ENCODE measurements at regions not wholly inside any gene's neighbourhood (a gene's known extent, or its start where the extent isn't known, plus 50 kb on each side); places are given as distances from the start of the nearest gene placed in this dataset.
A peak's percentile ranks its signal among the peaks of the same experiment; 100 is the strongest.
"Not testable (repeated sequence)": the region's sequence is repeated elsewhere in the genome, so short reads cannot be mapped to it uniquely, and the experiment has no call there.

DNA sequence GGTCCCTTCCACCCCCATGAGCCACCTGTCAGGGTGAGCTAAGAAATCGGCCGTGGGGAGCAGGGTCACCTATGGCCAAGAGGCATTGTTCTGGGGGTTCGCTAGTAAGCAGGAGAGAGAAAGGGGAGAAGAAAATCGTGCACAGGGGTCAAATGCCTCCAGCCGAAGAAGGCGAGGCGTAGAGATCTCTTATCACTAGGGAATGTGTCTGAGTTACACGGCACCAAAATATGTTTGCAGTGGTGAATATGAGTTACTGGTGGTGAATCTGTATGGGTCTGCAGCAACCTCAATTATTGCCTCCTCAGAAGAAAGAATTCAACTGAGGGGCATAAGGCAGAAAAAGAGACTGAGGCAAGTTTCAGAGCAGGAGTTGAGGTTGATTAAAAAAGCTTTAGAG, 54.2 kb upstream of the RABGAP1L start:
- DNase-seq: no peak

DNA sequence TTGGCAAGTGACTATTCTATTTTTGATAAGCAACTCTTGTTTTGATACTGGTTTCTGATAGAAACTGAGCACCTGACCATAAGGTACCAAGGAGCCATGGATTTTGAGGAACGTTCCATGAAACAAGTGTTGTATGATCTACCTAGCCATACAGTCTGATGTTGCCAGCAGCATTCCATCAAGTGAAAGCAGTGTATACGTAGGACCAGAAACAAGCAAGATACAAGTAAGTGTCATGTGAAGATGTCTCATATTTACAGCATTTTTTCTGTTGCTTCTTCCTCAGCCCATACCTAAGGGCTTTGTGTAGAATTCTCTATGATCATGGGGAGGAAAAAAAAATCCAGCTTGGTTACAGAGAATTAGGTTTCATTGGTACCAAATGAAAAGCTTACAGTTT, 55.6 kb upstream of the RABGAP1L start:
- DNase-seq: no peak

DNA sequence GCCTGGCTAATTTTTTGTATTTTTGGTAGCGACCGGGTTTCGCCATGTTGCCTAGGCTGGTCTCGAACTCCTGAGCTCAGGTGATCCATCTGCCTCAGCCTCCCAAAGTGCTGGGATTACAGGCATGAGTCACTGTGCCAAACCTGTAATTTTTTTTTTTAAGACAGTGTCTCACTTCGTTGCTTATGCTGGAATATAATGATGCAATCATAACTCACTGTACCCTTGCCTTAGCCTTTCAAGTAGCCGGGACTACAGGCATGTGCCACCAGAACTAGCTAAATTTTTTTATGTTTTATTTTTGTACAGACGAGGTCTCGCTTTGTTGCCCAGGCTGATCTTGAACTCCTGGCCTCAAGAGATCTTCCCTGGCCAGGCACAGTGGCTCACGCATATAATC, 57.3 kb upstream of the RABGAP1L start:
- DNase-seq: not testable (repeated sequence)

DNA sequence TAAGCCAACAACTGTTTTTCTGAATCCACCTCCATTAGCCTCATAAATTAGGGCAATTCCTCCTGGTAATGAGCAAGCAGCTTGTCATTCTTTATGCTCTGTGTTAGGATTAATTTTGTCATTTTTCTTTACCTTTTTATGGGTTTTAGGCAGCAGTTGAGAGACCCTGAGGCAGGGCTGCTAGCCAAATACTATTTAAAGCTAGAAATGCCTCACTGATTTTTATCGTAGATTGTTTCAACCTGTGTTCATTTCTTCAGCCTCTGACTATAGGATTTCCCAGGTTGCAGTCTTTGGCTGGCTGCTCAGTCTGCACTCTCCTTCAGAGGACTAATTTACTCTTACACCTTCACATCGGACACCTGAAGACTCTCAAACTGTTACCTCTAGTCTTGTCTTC, 61.9 kb upstream of the RABGAP1L start:
- peak in 1 of 2 experiments; percentile 25 for DNase-seq

DNA sequence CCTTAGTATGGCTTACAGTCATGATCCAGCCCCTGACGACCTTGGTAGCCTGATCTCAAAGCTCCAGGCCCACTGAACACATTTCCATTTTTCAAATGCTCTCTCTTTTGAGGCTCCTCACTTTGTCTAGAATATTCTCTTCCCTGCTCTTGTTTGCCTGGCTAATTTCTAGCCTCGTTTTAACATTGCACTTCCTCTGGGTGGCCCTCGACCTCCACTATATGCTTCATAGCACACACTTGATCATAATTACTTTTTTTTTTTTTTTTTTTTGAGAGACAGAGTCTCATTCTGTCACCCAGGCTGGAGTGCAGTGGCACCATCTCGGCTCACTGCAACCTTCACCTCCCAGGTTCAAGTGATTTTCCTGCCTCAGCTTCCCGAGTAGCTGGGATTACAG, 65.5 kb upstream of the RABGAP1L start:
- peak in 1 of 2 experiments; percentile 36 for DNase-seq

DNA sequence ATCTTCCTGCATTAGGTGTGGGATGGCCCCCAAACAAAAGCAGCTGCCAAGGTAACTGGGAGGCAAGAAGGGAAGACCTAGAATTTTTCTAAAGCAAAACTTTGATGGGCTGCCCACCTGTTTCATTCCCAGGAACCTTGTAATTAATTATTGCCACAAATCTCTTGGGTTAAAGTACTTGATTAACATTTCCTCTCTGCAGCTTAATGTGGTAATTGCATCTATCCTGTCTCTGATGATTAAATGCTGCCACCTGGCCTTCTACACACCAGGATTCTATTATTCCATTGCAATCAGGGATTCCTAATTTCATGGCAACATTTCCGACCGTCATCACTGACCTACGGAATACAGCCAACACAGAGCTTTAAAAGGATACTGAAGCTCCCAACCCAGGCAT, 68.3 kb upstream of the RC3H1 start:
- DNase-seq: no peak

DNA sequence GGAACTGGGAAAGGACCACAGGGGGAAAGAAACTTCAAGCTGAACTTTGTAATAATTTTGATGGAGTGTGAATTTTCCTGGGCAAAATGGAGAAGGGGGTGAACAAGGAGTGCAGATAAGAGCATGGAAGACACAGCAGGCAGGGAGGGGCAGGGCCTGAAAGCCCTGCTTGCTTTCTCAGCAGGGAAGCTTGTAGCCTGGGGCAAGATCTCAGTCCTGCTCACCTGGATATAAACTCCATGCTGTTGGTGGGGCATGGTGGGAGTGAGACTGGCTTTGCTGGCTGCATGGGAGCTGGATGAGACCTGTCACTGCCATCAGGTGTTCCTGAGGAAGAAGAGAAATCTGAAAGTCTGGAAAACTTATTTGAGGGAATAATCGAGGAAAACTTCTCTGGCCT, 58.7 kb upstream of the RC3H1 start:
- no peak for DNase-seq

DNA sequence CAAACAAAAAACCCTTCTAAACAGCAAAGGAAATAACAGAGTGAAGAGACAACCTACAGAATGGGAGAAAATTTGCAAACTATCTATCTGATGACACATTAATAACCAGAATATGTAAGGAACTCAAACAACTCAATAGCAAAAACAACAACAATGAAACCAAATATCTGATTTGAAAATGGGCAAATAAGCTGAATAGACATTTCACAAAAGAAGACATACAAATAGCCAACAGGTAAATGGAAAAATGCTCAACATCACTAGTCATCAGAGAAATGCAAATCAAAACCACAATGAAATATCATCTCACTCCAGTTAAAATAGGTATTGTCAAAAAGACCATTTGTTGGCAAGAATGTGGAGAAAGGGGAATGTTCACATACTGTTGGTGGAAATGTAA, 57.6 kb upstream of the RC3H1 start:
- no peak for DNase-seq

DNA sequence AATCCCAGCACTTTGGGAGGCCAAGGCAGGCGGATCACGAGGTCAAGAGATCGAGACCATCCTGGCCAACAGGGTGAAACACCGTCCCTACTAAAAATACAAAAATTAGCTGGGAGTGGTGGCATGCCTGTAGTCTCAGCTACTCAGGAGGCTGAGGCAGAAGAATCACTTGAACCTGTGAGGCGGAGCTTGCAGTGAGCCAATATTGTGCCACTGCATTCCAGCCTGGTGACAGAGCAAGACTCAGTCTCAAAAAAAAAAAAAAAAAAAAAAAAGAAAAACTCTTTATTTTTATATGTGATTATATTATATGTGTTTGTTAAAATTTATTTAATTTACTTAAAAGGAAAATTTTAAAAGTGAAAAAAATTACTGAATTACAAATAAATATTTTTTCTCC, 56.8 kb upstream of the RC3H1 start:
- DNase-seq: not testable (repeated sequence)

DNA sequence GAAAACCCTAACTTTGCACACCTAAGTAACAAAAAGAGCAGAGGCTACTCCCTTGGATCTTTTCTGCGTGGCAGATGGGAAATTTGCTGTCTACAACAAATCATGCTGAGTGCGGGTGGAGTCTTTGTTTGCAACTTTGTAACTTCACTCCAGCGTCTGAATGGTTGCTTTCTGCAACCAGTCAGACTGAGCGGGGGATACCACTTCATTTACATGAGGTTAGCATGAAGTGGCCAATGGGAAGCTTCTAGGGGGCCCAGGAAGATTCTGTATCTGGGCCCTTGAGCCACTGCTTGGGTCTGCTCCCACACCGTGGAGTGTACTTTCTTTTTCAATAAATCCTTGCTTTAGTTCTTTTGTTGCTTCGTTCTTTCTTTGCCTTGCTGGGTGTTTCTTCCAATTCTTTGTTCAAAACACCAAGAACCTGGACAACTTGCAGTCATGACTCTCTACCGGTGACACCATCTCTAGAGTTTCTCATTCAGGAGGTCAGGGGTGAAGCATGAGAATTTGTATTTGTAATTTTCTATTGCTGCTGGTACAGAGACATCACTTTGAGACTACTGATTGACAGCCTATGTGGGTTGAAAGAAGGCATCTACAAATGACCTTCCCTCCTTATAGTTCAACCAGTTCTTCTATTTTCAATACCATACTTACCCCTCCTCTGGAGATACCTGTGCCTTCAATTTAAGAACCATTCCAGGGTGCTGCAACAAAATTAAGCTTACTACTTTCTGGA, 55.8 kb upstream of the RC3H1 start:
- peak in 1 of 2 experiments; percentile 5 for DNase-seq

DNA sequence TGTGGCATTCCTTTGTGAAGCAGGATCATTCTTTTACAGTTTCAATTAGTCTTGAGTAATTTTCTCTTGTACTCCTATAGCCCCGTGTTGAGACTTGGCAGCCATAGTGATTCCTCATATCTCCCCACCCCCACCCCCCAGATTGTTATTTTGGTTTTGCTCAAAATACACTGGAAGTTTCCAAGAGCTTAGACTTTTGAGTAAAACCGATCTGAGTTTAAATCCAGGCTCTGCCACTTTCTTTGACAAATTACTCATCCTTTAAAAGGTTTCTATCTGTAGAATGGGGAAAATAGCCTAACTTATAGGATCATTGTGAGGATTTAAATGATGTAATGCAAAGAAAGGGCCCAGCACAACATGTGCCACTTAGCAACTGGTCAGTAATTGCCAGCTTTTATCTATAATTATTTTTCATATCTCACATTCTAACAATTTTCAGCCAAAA, 53.1 kb upstream of the RC3H1 start:
- peak in 1 of 2 experiments; percentile 33 for DNase-seq

DNA sequence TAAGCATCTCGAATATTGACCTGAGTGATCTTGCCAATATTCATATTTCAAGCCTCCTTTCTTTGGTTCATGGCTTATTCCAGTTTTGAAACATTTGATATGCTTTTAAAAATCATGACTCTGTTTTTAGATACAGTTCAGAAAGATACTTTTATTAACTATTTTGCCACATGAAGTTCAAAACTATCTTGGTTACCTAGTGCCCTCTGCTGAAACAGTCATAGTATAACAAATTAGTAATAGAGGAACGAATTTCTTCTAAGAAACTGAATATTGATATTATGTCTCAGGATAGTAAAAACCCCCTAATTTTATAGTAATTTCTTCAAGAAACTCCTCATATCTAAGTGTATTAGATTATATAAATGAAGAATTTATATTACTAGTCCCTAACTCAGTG, 52.6 kb upstream of the RC3H1 start:
- peak in 1 of 2 experiments; percentile 50 for DNase-seq

DNA sequence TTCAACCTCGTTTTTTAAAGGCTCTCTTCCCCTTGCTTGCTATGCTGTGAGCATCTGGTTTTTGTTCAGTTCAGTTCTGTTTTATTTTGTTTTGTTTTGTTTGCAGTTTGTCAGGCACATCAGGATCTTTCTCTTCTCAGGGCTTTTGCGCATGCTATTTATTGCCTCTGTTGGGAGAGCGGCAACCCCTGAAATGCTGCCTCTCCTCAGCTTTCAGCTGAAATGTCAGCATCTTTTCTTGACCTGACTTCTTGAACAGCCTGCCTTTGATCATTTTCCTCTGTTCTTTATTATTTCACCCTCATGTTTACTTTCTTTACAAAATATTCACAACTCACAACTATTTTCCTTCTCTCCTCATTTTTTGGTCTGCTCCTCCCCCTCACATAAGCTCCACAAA, 50.4 kb upstream of the RC3H1 start:
- DNase-seq: no peak

All from NCI-H446 (cell line).